GM12872 (cell line): ENCODE measurements at regions not wholly inside any gene's neighbourhood (a gene's known extent, or its start where the extent isn't known, plus 50 kb on each side); places are given as distances from the start of the nearest gene placed in this dataset.

ENCODE experiments used
- CTCF ChIP-seq: IDR thresholded peaks from 3 replicates; pipeline ENCODE4 v1.5.1; 2011; ENCODE audit warnings: low read depth, mild to moderate bottlenecking, low read length, moderate library complexity; ENCODE audit not compliant: insufficient read depth

- TF ChIP-seq CTCF = no peak
These were observed 1373.1 kb downstream of the STIM2 start for GRCh38 chr4:28233724-28234123.

DNA sequence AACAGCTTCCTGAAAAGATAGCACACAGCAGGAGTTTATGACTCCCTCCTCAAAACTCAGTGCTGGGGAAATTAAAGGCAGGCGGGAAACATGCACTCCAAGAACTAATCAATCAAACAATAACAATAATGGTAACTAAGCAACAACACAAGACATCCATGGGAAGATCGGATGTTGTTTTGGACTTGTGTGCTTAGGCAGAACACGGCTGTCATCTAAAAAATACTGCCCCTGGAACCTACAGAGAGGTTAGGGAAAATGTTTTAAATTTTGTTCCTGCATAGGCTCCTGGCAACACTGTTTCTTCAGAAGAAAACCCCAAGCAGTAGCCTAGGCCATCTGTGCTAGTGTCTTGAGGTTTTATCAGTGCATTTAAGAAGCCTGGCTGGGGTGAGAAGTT is 1378.2 kb downstream of the STIM2 start:
- TF ChIP-seq CTCF = no peak

DNA sequence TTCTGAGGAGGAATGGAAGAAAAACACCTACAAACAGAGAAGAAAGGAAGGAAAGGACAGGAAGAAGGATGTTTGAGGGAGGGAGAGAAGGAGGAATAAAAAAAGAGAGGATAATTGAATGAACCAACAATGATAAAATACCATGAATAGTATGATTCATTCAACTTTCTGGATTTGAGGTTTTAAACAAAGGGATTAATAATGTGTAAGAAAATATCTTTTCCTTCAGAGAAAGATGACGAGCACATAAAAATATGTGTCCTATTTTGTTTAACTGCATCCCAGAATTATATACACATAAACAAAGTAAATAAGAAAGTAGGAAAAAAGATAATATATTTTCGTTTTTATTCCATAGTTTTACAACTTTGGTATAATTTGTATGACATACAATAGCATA is 1380.4 kb downstream of the STIM2 start:
- TF ChIP-seq CTCF = no peak

DNA sequence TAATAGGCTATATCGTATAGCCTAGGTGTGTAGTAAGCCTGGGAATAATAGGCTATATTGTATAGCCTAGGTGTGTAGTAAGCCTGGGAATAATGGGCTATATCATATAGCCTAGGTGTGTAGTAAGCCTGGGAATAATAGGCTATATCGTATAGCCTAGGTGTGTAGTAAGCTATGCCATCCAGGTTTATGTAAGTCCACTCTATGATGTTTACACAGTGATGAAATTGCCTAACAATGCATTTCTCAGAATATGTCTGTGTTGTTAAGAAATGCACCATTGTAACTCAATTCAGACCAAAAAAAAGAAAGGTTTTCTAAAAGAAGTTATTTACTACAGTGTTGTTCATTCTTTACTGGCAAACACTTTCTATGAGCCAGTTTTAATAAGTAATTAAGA is 1387.2 kb downstream of the STIM2 start:
- TF ChIP-seq CTCF = no peak

GRCh38 chr4:28248269-28248668 is 1387.6 kb downstream of the STIM2 start:
- no peak for TF ChIP-seq CTCF

- TF ChIP-seq CTCF = no peak
These were observed 1390.0 kb downstream of the STIM2 start for GRCh38 chr4:28250646-28251045.

GRCh38 chr4:28251831-28252230 is 1391.2 kb downstream of the STIM2 start:
- no peak for TF ChIP-seq CTCF

GRCh38 chr4:28254003-28254402 is 1393.4 kb downstream of the STIM2 start:
- no peak for TF ChIP-seq CTCF
